SK-N-SH treated with all-trans-retinoic acid at 6 μM for 48 hours (cell line): ENCODE measurements at regions not wholly inside any gene's neighbourhood (a gene's known extent, or its start where the extent isn't known, plus 50 kb on each side); places are given as distances from the start of the nearest gene placed in this dataset.

ENCODE experiments used
- ARNTL ChIP-seq: fragments of 450-650 bp; formaldehyde crosslinking; IDR thresholded peaks from 2 replicates; pipeline ENCODE4 v1.5.0; 2020; ENCODE audit warnings: low read depth, mild to moderate bottlenecking, moderate library complexity, borderline replicate concordance
- BACH2 ChIP-seq: fragments of 250-450 bp; sonication (Bioruptor Pico); IDR thresholded peaks from 2 replicates; pipeline ENCODE4 v1.9.0; 2021; ENCODE audit warnings: mild to moderate bottlenecking, borderline replicate concordance
- CSRNP3 ChIP-seq: fragments of 250-450 bp; sonication (Bioruptor Pico); IDR thresholded peaks from 2 replicates; pipeline ENCODE4 v1.5.1; 2021; ENCODE audit warnings: mild to moderate bottlenecking, moderate library complexity
- GLIS3 ChIP-seq: fragments of 250-450 bp; sonication (Bioruptor Pico); IDR thresholded peaks from 2 replicates; pipeline ENCODE4 v1.5.0; 2020; ENCODE audit warnings: mild to moderate bottlenecking, moderate library complexity
- ISL1 ChIP-seq: fragments of 250-450 bp; sonication (Bioruptor Pico); IDR thresholded peaks from 2 replicates; pipeline ENCODE4 v2.1.2; 2022; ENCODE audit warnings: mild to moderate bottlenecking, moderate library complexity
- PATZ1 ChIP-seq: fragments of 250-450 bp; sonication (Bioruptor Pico); IDR thresholded peaks from 2 replicates; pipeline ENCODE4 v1.8.0; 2020; ENCODE audit warnings: mild to moderate bottlenecking, moderate library complexity, borderline replicate concordance
- PPARA ChIP-seq: fragments of 250-450 bp; sonication (Bioruptor Pico); IDR thresholded peaks from 2 replicates; pipeline ENCODE4 v1.5.0; 2020; ENCODE audit warnings: mild to moderate bottlenecking, borderline replicate concordance
- TSHZ2 ChIP-seq: fragments of 250-450 bp; sonication (Bioruptor Pico); IDR thresholded peaks from 2 replicates; pipeline ENCODE4 v1.5.0; 2020; ENCODE audit warnings: mild to moderate bottlenecking, moderate library complexity
- ZC3H10 ChIP-seq: fragments of 250-450 bp; sonication (Bioruptor Pico); IDR thresholded peaks from 2 replicates; pipeline ENCODE4 v1.5.1; 2021; ENCODE audit warnings: mild to moderate bottlenecking, moderate library complexity
- ZFP3 ChIP-seq: fragments of 250-450 bp; sonication (Bioruptor Pico); IDR thresholded peaks from 2 replicates; pipeline ENCODE4 v1.5.0; 2020; ENCODE audit warnings: mild to moderate bottlenecking, moderate library complexity
- ZNF565 ChIP-seq: fragments of 450-650 bp; formaldehyde crosslinking; conservative IDR thresholded peaks from 2 replicates; pipeline ENCODE4 v1.5.0; 2020; ENCODE audit warnings: low read depth, mild to moderate bottlenecking, moderate library complexity
- ZNF70 ChIP-seq: fragments of 450-650 bp; formaldehyde crosslinking; IDR thresholded peaks from 2 replicates; pipeline ENCODE4 v1.5.0; 2020; ENCODE audit warnings: mild to moderate bottlenecking, moderate library complexity

GRCh38 chr5:56677690-56678305 lies 137.6 kb upstream of the MAP3K1 start:
- TF ChIP-seq ZC3H10 (CRISPR knock-in tag): no peak
- no peak for TF ChIP-seq BACH2 (CRISPR knock-in tag)
- no peak for TF ChIP-seq ISL1 (CRISPR knock-in tag)
- TF ChIP-seq TSHZ2 (CRISPR knock-in tag): no peak
- no peak for TF ChIP-seq ARNTL (CRISPR knock-in tag)
- no peak for TF ChIP-seq CSRNP3 (CRISPR knock-in tag)
- TF ChIP-seq ZNF565: no peak
- no peak for TF ChIP-seq PPARA (CRISPR knock-in tag)
- TF ChIP-seq ZFP3: no peak
- no peak for TF ChIP-seq GLIS3 (CRISPR knock-in tag)
- TF ChIP-seq ZNF70 (CRISPR knock-in tag): no peak
- no peak for TF ChIP-seq PATZ1 (CRISPR knock-in tag)
